ENCODE measurements at regions not wholly inside any gene's neighbourhood (a gene's known extent, or its start where the extent isn't known, plus 50 kb on each side); places are given as distances from the start of the nearest gene placed in this dataset.

GRCh38 chr12:98188650-98189077 is 326.7 kb upstream of the TMPO start:
- TF ChIP-seq CTCF (conservative IDR thresholded peaks at IDR 0.05 in 1 of 2, IDR thresholded peaks at IDR 0.05 in 1 of 2; ENCODE audit: extremely low read depth in 1 of 2, insufficient read depth in 1 of 2, low read depth in 1 of 2, low read length in 2 of 2) (no peak), EZH2 (IDR thresholded peaks at IDR 0.05; ENCODE audit: borderline replicate concordance, low read length) (no peak)
